MCF 10A (cell line): ENCODE measurements at regions not wholly inside any gene's neighbourhood (a gene's known extent, or its start where the extent isn't known, plus 50 kb on each side); places are given as distances from the start of the nearest gene placed in this dataset.

Experiments used
- BruUV-seq: library from RNA; stranded (reverse); fragments of 400-500 nt; replicated peaks from 2 replicates; lab custom pipeline; 2021; lab: Mats Ljungman, UMichigan
- CTCF ChIA-PET: fragments of 300-600 bp; sonication (Branson Sonifier 250); formaldehyde crosslinking; extraction: SDS; loops from one replicate; lab custom pipeline; 2021; ENCODE audit warnings: antibody characterized with exemption, inconsistent platforms; lab: Yijun Ruan, JAX
- POLR2A ChIA-PET: fragments of 300-600, 350-650 bp; sonication (Branson Sonifier 250); formaldehyde crosslinking; extraction: SDS; loops from one replicate; lab custom pipeline; 2020; ENCODE audit warnings: antibody characterized with exemption, inconsistent platforms; lab: Yijun Ruan, JAX
- DNase-seq: peaks from one replicate; pipeline ENCODE4 v3.0.0-alpha.2; 2018; ENCODE audit not compliant: unreplicated experiment
- H3K27ac Mint-ChIP-seq: one replicate; pipeline ENCODE4 v1.8.0; 2022; ENCODE audit warnings: mild to moderate bottlenecking, low read depth, mixed read lengths; ENCODE audit not compliant: unreplicated experiment
- H3K27me3 Mint-ChIP-seq: one replicate; pipeline ENCODE4 v1.8.0; 2022; ENCODE audit warnings: mixed read lengths; ENCODE audit not compliant: insufficient read depth, unreplicated experiment
- H3K36me3 Mint-ChIP-seq: one replicate; pipeline ENCODE4 v1.8.0; 2022; ENCODE audit warnings: mild to moderate bottlenecking, moderate library complexity, mixed read lengths; ENCODE audit not compliant: insufficient read depth, unreplicated experiment
- H3K4me1 Mint-ChIP-seq: one replicate; pipeline ENCODE4 v1.8.0; 2022; ENCODE audit warnings: mixed read lengths; ENCODE audit not compliant: insufficient read depth, unreplicated experiment
- H3K4me3 Mint-ChIP-seq: one replicate; pipeline ENCODE4 v1.8.0; 2022; ENCODE audit warnings: mild to moderate bottlenecking, moderate library complexity, mixed read lengths; ENCODE audit not compliant: unreplicated experiment
- H3K9me3 Mint-ChIP-seq: one replicate; pipeline ENCODE4 v1.8.0; 2022; ENCODE audit warnings: mixed read lengths; ENCODE audit not compliant: unreplicated experiment
- intact Hi-C: fragments of 100-400 bp; cut with micrococcal nuclease; formaldehyde crosslinking; loops from 2 replicates; pipeline ENCODE4 v1.14.1; 2022
- TF ChIP-seq, protein P1 (sequence below): fragments of 200-600 bp; IDR thresholded peaks from one replicate; pipeline ENCODE4 v1.8.0; 2022; ENCODE audit warnings: antibody characterized with exemption, mild to moderate bottlenecking; ENCODE audit not compliant: unreplicated experiment

DNA sequence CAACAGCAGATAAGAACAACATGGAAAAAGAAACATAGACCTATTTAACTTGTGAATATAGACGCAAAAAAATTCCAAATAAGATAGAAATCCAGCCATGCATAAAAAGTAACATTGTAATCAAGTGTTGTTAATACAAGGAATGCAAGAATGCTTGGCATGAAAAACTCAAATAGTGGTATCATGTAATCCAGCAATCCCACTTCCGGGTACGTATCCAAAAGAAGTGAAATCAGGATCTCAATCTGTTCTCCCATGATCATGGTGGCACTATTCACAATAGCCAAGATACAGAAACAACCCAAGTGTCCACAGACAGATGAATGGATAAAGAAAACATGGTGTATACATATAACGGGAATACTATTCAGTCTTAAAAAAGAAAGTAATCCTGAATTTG lies 437.4 kb downstream of the ARHGEF28 start:
- BruUV-seq, result no TSS peak
- H3K27ac Mint-ChIP-seq, result no peak overlapping the region
- TF ChIP-seq, protein P1, sequence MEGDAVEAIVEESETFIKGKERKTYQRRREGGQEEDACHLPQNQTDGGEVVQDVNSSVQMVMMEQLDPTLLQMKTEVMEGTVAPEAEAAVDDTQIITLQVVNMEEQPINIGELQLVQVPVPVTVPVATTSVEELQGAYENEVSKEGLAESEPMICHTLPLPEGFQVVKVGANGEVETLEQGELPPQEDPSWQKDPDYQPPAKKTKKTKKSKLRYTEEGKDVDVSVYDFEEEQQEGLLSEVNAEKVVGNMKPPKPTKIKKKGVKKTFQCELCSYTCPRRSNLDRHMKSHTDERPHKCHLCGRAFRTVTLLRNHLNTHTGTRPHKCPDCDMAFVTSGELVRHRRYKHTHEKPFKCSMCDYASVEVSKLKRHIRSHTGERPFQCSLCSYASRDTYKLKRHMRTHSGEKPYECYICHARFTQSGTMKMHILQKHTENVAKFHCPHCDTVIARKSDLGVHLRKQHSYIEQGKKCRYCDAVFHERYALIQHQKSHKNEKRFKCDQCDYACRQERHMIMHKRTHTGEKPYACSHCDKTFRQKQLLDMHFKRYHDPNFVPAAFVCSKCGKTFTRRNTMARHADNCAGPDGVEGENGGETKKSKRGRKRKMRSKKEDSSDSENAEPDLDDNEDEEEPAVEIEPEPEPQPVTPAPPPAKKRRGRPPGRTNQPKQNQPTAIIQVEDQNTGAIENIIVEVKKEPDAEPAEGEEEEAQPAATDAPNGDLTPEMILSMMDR, result no peak
- intact Hi-C loops, result no loop called here
- ChIA-PET POLR2A (no interaction called here), CTCF (interaction anchor here (0.8 kb wide), 1 partner anchor 149 kb away, joined by 3 read pairs; no protein-coding TSS in a partner anchor)
- H3K36me3 Mint-ChIP-seq, result no peaks in the 10 kb centered on the region
- H3K27me3 Mint-ChIP-seq, result no peaks in the 10 kb centered on the region
- peaks cover 21% of the 10 kb centered on the region for H3K4me1 Mint-ChIP-seq
- no peak overlapping the region for H3K4me3 Mint-ChIP-seq
- no peaks in the 10 kb centered on the region for H3K9me3 Mint-ChIP-seq
- DNase-seq, result no peak

GRCh38 chr5:74061292-74061691 lies 435.3 kb downstream of the ARHGEF28 start:
- no peaks in the 10 kb centered on the region for H3K27me3 Mint-ChIP-seq
- CTCF ChIA-PET, result interaction anchor here (0.6 to 0.9 kb wide), 2 partner anchors 17 to 66 kb away, joined by 3 read pairs; no protein-coding TSS in a partner anchor
- intact Hi-C loops, result no loop called here
- peaks cover 5% of the 10 kb centered on the region for H3K36me3 Mint-ChIP-seq
- H3K9me3 Mint-ChIP-seq, result no peaks in the 10 kb centered on the region
- POLR2A ChIA-PET, result no interaction called here
- no peak for DNase-seq
- no peak overlapping the region for H3K27ac Mint-ChIP-seq
- no peak overlapping the region for H3K4me3 Mint-ChIP-seq
- H3K4me1 Mint-ChIP-seq, result peaks cover 18% of the 10 kb centered on the region
- BruUV-seq, result no TSS peak
- TF ChIP-seq, protein P1, result no peak

DNA sequence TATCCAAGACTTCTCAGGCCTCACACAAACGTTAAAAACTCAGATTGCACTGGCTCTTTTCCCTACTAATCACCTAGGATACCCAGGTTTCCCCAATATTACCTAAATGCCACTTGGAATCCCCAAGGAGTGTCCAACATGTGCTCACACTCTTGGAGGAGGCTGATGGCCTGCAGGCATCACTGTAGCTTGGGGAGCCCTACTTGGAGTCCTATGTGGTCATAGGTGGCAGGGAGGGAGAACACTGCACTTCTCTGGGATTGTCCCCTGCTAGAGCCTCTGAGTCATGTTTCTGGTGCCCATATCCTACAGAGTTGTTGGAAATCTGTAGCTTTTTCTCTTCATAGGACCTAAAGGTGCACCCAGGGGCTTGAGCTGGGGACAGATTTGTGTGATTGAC lies 433.7 kb downstream of the ARHGEF28 start:
- Mint-ChIP-seq H3K4me3 (no peak overlapping the region), H3K27ac (no peak overlapping the region), H3K27me3 (no peaks in the 10 kb centered on the region), H3K4me1 (peaks cover 18% of the 10 kb centered on the region), H3K9me3 (no peaks in the 10 kb centered on the region), H3K36me3 (peaks cover 5% of the 10 kb centered on the region)
- DNase-seq, result no peak
- no TSS peak for BruUV-seq
- ChIA-PET CTCF (interaction anchor here (0.6 to 0.7 kb wide), 2 partner anchors 13 to 552 kb away, joined by 3 to 4 read pairs; no protein-coding TSS in a partner anchor), POLR2A (no interaction called here)
- intact Hi-C loops, result loop anchor here (10.0 kb wide), 1 partner anchor 255 kb away; no protein-coding TSS in a partner anchor
- TF ChIP-seq, protein P1, result no peak

- peaks cover 10% of the 10 kb centered on the region for H3K4me1 Mint-ChIP-seq
- H3K27ac Mint-ChIP-seq, result no peak overlapping the region
- intact Hi-C loops, result loop anchor here (1.0 to 10.0 kb wide), 2 partner anchors 258 to 586 kb away; no protein-coding TSS in a partner anchor
- TF ChIP-seq, protein P1, result peak; percentile 45
- no peak overlapping the region for H3K4me3 Mint-ChIP-seq
- H3K27me3 Mint-ChIP-seq, result no peaks in the 10 kb centered on the region
- POLR2A ChIA-PET, result no interaction called here
- DNase-seq, result peak; percentile 52
- CTCF ChIA-PET, result interaction anchor here (0.7 to 1.9 kb wide), 23 partner anchors 9 to 593 kb away, joined by 3 to 32 read pairs (median 3); partner anchors contain the start of gene ENC1
- no TSS peak for BruUV-seq
- no peaks in the 10 kb centered on the region for H3K9me3 Mint-ChIP-seq
- H3K36me3 Mint-ChIP-seq, result peaks cover 5% of the 10 kb centered on the region
These were observed 430.8 kb downstream of the ARHGEF28 start for GRCh38 chr5:74056789-74057164.
